HepG2 (cell line): ENCODE measurements at regions not wholly inside any gene's neighbourhood (a gene's known extent, or its start where the extent isn't known, plus 50 kb on each side); places are given as distances from the start of the nearest gene placed in this dataset.
A peak's percentile ranks its signal among the peaks of the same experiment; 100 is the strongest.

Experiments used
- ATRX ChIP-seq: sonication (generic); formaldehyde crosslinking; IDR thresholded peaks from 2 replicates; pipeline ENCODE4 v1.4.0; 2020; ENCODE audit warnings: missing genetic modification reagents, borderline replicate concordance
- CEBPB ChIP-seq: IDR thresholded peaks from 2 replicates; pipeline ENCODE4 v1.6.1; 2011; ENCODE audit warnings: low read depth, low read length, improper control_type of control experiment, borderline replicate concordance
- ETV5 ChIP-seq: IDR thresholded peaks from 2 replicates; pipeline ENCODE4 v1.6.1; 2018; ENCODE audit warnings: missing biosample characterization, missing genetic modification reagents, inconsistent platforms, borderline replicate concordance
- FOXA3 ChIP-seq: IDR thresholded peaks from 2 replicates; pipeline ENCODE4 v1.6.1; 2016; ENCODE audit warnings: missing genetic modification reagents, missing compliant biosample characterization
- HNRNPLL ChIP-seq: fragments of 200-400 bp; formaldehyde crosslinking; IDR thresholded peaks from 2 replicates; pipeline ENCODE4 v1.6.1; 2017; ENCODE audit warnings: mild to moderate bottlenecking, low read depth, low read length; ENCODE audit not compliant: poor library complexity, severe bottlenecking
- MYC ChIP-seq: sonication (generic); formaldehyde crosslinking; IDR thresholded peaks from 2 replicates; pipeline ENCODE4 v1.9.0; 2021; ENCODE audit warnings: missing genetic modification reagents, borderline replicate concordance
- NCOA2 ChIP-seq: sonication (generic); formaldehyde crosslinking; IDR thresholded peaks from 2 replicates; pipeline ENCODE4 v1.8.0; 2022; ENCODE audit warnings: inconsistent platforms
- PHF5A ChIP-seq: IDR thresholded peaks from one replicate; pipeline ENCODE4 v1.6.1; 2018; ENCODE audit warnings: low read depth, missing genetic modification reagents; ENCODE audit not compliant: unreplicated experiment
- PPARG ChIP-seq: conservative IDR thresholded peaks from 2 replicates; pipeline ENCODE4 v1.6.1; 2016; ENCODE audit warnings: missing biosample characterization, missing genetic modification reagents
- RAD21 ChIP-seq: fragments of 450-650 bp; formaldehyde crosslinking; IDR thresholded peaks from 2 replicates; pipeline ENCODE4 v1.5.0; 2020; ENCODE audit warnings: mild to moderate bottlenecking
- SOX5 ChIP-seq: IDR thresholded peaks from 2 replicates; pipeline ENCODE4 v1.6.1; 2016; ENCODE audit warnings: borderline replicate concordance
- ZSCAN22 ChIP-seq: sonication (generic); formaldehyde crosslinking; IDR thresholded peaks from 2 replicates; pipeline ENCODE4 v1.4.0; 2020; ENCODE audit warnings: mild to moderate bottlenecking, missing genetic modification reagents
- TF ChIP-seq, protein P1 (sequence below): sonication (generic); formaldehyde crosslinking; IDR thresholded peaks from 2 replicates; pipeline ENCODE4 v1.4.0; 2020; ENCODE audit warnings: missing genetic modification reagents
- TF ChIP-seq, protein P2 (sequence below): sonication (generic); formaldehyde crosslinking; conservative IDR thresholded peaks from 2 replicates; pipeline ENCODE4 v1.4.0; 2020; ENCODE audit warnings: mild to moderate bottlenecking, missing genetic modification reagents, moderate library complexity
- TF ChIP-seq, protein P3 (sequence below): sonication (generic); formaldehyde crosslinking; IDR thresholded peaks from 2 replicates; pipeline ENCODE4 v1.4.0; 2020; ENCODE audit warnings: missing genetic modification reagents
- TF ChIP-seq, protein P4 (sequence below): sonication (generic); formaldehyde crosslinking; IDR thresholded peaks from 2 replicates; pipeline ENCODE4 v1.4.0; 2020; ENCODE audit warnings: mild to moderate bottlenecking, low read depth, missing genetic modification reagents
- TF ChIP-seq, protein P5 (sequence below): IDR thresholded peaks from 2 replicates; pipeline ENCODE4 v1.6.1; 2016; ENCODE audit warnings: missing genetic modification reagents, missing compliant biosample characterization
- TF ChIP-seq, protein P6 (sequence below): sonication (generic); formaldehyde crosslinking; IDR thresholded peaks from 2 replicates; pipeline ENCODE4 v1.4.0; 2020; ENCODE audit warnings: missing genetic modification reagents

DNA sequence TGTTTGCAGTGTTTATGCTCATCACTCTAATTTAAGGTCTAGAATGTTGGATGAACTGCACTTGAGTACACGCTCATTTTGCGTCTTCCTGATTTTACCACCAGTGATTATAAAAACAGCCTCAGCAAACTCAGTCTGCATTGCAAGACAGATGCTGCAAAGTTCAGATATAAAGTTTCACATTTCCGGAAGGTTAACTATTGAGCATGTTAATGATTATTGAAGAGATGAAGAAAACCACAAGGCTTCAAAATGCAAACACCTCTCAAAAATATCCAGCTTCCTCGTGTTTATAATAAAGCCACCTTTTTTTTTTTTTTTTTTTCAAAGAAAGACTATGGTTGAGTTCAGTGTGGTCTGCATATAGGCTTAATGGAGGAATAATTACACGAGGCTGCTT lies 92.1 kb upstream of the BMP4 start (continued):
- peak; percentile 47; the same call in 1 of the 2 replicates for TF ChIP-seq FOXA3
- TF ChIP-seq PPARG (CRISPR knock-in tag) = peak; percentile 50
- no peak for TF ChIP-seq ZSCAN22 (CRISPR knock-in tag)
- peak; percentile 71; the same call in 1 of the 2 replicates for TF ChIP-seq ETV5 (CRISPR knock-in tag)
- TF ChIP-seq, protein P1, sequence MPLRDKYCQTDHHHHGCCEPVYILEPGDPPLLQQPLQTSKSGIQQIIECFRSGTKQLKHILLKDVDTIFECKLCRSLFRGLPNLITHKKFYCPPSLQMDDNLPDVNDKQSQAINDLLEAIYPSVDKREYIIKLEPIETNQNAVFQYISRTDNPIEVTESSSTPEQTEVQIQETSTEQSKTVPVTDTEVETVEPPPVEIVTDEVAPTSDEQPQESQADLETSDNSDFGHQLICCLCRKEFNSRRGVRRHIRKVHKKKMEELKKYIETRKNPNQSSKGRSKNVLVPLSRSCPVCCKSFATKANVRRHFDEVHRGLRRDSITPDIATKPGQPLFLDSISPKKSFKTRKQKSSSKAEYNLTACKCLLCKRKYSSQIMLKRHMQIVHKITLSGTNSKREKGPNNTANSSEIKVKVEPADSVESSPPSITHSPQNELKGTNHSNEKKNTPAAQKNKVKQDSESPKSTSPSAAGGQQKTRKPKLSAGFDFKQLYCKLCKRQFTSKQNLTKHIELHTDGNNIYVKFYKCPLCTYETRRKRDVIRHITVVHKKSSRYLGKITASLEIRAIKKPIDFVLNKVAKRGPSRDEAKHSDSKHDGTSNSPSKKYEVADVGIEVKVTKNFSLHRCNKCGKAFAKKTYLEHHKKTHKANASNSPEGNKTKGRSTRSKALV (CRISPR knock-in tag) = no peak
- TF ChIP-seq, protein P2, sequence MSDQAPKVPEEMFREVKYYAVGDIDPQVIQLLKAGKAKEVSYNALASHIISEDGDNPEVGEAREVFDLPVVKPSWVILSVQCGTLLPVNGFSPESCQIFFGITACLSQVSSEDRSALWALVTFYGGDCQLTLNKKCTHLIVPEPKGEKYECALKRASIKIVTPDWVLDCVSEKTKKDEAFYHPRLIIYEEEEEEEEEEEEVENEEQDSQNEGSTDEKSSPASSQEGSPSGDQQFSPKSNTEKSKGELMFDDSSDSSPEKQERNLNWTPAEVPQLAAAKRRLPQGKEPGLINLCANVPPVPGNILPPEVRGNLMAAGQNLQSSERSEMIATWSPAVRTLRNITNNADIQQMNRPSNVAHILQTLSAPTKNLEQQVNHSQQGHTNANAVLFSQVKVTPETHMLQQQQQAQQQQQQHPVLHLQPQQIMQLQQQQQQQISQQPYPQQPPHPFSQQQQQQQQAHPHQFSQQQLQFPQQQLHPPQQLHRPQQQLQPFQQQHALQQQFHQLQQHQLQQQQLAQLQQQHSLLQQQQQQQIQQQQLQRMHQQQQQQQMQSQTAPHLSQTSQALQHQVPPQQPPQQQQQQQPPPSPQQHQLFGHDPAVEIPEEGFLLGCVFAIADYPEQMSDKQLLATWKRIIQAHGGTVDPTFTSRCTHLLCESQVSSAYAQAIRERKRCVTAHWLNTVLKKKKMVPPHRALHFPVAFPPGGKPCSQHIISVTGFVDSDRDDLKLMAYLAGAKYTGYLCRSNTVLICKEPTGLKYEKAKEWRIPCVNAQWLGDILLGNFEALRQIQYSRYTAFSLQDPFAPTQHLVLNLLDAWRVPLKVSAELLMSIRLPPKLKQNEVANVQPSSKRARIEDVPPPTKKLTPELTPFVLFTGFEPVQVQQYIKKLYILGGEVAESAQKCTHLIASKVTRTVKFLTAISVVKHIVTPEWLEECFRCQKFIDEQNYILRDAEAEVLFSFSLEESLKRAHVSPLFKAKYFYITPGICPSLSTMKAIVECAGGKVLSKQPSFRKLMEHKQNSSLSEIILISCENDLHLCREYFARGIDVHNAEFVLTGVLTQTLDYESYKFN (CRISPR knock-in tag) = peak; percentile 70; the same call in 1 of the 2 replicates
- TF ChIP-seq, protein P3, sequence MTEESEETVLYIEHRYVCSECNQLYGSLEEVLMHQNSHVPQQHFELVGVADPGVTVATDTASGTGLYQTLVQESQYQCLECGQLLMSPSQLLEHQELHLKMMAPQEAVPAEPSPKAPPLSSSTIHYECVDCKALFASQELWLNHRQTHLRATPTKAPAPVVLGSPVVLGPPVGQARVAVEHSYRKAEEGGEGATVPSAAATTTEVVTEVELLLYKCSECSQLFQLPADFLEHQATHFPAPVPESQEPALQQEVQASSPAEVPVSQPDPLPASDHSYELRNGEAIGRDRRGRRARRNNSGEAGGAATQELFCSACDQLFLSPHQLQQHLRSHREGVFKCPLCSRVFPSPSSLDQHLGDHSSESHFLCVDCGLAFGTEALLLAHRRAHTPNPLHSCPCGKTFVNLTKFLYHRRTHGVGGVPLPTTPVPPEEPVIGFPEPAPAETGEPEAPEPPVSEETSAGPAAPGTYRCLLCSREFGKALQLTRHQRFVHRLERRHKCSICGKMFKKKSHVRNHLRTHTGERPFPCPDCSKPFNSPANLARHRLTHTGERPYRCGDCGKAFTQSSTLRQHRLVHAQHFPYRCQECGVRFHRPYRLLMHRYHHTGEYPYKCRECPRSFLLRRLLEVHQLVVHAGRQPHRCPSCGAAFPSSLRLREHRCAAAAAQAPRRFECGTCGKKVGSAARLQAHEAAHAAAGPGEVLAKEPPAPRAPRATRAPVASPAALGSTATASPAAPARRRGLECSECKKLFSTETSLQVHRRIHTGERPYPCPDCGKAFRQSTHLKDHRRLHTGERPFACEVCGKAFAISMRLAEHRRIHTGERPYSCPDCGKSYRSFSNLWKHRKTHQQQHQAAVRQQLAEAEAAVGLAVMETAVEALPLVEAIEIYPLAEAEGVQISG (CRISPR knock-in tag) = no peak
- no peak for TF ChIP-seq CEBPB
- TF ChIP-seq, protein P4, sequence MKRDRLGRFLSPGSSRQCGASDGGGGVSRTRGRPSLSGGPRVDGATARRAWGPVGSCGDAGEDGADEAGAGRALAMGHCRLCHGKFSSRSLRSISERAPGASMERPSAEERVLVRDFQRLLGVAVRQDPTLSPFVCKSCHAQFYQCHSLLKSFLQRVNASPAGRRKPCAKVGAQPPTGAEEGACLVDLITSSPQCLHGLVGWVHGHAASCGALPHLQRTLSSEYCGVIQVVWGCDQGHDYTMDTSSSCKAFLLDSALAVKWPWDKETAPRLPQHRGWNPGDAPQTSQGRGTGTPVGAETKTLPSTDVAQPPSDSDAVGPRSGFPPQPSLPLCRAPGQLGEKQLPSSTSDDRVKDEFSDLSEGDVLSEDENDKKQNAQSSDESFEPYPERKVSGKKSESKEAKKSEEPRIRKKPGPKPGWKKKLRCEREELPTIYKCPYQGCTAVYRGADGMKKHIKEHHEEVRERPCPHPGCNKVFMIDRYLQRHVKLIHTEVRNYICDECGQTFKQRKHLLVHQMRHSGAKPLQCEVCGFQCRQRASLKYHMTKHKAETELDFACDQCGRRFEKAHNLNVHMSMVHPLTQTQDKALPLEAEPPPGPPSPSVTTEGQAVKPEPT (CRISPR knock-in tag) = no peak
- no peak for TF ChIP-seq MYC
- TF ChIP-seq NCOA2 (CRISPR knock-in tag) = peak; percentile 80
- TF ChIP-seq HNRNPLL = no peak
- TF ChIP-seq, protein P5, sequence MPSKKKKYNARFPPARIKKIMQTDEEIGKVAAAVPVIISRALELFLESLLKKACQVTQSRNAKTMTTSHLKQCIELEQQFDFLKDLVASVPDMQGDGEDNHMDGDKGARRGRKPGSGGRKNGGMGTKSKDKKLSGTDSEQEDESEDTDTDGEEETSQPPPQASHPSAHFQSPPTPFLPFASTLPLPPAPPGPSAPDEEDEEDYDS (CRISPR knock-in tag) = 0 out of 2 replicates have a peak, but pooled peaks have one; percentile 9
- TF ChIP-seq SOX5 (CRISPR knock-in tag) = no peak; the same call in 1 of the 2 replicates
- TF ChIP-seq PHF5A (CRISPR knock-in tag) = no peak
- TF ChIP-seq RAD21 = no peak
- TF ChIP-seq, protein P6, sequence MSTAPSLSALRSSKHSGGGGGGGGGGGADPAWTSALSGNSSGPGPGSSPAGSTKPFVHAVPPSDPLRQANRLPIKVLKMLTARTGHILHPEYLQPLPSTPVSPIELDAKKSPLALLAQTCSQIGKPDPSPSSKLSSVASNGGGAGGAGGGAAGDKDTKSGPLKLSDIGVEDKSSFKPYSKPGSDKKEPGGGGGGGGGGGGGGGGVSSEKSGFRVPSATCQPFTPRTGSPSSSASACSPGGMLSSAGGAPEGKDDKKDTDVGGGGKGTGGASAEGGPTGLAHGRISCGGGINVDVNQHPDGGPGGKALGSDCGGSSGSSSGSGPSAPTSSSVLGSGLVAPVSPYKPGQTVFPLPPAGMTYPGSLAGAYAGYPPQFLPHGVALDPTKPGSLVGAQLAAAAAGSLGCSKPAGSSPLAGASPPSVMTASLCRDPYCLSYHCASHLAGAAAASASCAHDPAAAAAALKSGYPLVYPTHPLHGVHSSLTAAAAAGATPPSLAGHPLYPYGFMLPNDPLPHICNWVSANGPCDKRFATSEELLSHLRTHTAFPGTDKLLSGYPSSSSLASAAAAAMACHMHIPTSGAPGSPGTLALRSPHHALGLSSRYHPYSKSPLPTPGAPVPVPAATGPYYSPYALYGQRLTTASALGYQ (CRISPR knock-in tag) = 0 out of 2 replicates have a peak, but pooled peaks have one; percentile 18
- TF ChIP-seq ATRX (CRISPR knock-in tag) = no peak
